HG03196 (cell line): ENCODE measurements at regions not wholly inside any gene's neighbourhood (a gene's known extent, or its start where the extent isn't known, plus 50 kb on each side); places are given as distances from the start of the nearest gene placed in this dataset.

Experiments
- ATAC-seq: cut with Tn5 transposase; IDR thresholded peaks from one replicate; pipeline ENCODE4 v1.9.1; 2021; ENCODE audit not compliant: unreplicated experiment

DNA sequence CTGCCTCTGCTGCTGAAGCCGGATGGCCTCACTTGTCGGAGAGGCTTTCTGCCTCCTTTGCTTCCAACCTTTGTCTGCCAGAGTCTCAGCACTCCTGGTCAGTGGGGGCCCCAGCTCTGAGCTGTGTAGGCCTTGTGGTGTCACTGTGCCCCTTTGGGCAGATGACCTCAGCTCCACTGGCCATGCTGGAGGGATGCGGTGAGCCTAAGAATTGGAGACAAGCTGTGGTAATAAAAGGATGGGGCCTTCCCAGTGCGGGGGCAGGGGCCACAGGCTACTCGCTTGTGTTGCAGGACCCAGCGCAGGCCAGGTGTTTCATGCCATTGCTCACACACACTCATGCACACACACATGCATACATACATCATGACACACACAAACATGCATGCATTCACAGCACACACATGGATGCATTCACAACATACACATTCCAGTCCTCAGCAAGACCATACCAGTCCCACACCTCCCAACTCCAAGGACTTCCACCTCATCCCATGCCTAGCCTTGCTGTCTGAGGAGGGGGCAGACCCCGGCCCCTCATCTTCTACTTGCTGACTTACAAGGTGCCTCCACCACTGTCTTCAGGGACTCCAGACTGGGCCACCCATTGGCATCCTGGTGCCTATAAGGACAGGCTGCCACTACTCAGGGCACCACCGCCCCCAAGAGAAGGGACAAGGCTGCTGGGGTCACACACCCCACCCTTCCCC, 237.7 kb downstream of the SYK start:
- ATAC-seq = no peak

GRCh38 chr9:91039835-91040140, 238.2 kb downstream of the SYK start:
- no peak for ATAC-seq

GRCh38 chr9:91040371-91041215, 239.0 kb downstream of the SYK start:
- no peak for ATAC-seq

GRCh38 chr9:91042024-91042423, 240.4 kb downstream of the SYK start:
- no peak for ATAC-seq

DNA sequence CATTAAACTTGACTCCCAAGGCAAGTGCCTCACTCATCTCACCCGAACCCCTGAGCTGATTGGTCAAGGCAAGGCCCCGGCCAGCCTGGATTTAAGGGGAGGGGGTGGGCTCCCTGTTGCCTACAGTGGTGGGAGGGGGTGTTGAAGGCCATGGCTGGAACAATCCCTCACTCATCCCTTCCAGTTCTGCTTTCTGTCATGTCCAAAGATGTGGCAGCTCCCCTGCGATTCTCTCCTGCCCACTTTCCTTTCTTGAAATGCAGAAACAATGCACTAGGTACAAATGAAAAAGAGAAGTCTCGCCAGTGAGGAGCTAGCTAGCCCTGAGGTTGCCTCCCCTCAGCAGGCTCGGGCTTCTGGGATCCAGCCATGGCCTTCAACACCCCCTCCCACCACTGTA, 240.9 kb downstream of the SYK start:
- no peak for ATAC-seq

- no peak for ATAC-seq
Measured at GRCh38 chr9:91043056-91043810, 241.6 kb downstream of the SYK start.

DNA sequence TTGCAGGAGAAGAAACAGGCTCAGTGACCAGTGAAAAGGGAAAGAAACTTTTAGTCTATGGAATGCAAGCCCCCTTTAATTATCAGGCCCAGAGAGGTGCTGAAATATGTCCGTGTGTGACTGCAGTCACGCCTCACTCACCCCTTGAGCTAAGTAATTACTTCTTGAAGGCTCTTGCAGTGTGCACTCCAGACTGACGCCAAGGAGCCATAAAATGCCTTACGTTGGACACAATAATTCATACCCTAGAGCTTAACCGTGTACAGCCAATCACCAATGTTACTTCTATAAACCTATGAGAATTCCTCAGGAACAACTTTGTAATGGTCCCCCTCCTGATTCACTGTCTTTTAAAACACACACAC, 242.2 kb downstream of the SYK start:
- no peak for ATAC-seq

DNA sequence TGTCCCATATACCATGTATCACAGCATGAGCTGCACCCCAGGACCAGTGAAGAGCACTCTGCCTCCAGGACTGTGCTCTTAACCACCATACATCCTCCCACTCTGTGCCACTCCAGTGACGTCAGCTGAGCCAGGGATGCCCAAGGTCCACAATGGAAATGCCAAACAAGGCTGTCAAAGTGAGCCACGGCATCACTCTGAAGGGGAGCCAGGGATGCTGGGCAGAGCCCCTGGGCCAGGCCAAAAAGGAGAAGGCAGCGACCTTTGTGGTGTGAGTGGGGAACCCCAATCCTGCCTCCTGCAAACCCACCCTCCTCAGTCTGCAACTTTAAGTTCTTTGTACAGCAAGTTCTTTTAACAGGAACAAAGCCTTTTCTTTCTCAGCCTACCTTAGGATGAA, 242.7 kb downstream of the SYK start:
- ATAC-seq = no peak

GRCh38 chr9:91045041-91045440, 243.4 kb downstream of the SYK start:
- ATAC-seq = no peak

DNA sequence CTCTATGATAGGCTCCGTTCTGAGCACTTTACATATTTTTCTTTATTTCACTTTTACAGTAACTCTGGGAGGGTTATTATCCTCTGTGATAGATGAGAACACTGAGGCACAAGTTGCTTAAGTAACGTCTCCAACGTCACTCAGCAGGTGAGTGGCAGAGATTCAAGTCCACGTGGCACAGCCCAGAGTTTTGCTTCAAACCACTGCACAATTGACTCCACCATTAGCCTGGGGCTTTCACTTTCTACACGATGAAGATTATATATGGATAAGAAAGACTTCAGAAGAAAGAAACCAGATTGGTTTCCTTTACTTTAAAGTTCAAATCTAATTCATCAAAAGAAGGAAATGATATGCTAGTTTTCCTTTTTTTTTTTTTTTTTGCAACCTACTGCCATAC, 245.9 kb downstream of the SYK start:
- no peak for ATAC-seq

DNA sequence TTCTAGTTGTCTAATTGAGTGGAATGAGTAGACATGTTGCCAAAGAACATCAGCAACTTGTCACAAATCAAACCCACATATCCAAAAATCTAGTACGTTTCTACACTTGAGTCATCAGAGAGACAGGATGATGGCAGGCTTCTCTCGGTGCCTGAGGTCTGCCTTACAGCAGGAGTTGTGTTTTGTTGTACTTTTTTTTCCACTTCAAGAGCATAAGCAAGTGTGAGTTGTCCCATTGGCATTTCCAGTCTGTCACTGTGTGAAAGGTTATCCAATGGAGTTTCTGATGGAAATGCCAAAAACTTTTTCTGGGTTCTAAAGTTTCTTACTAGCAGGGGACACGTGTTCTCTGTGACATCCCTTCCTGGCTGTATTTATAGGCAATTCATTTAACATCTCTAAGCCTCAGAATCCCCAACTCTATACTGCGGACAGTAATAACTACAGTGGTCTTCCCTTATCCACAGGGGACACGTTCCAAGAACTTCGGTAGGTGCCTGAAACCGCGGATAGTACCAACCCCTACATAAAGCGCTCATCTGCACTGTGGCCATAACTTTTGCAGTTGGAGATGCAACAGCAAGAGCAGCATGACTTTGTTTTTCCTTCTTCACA, 246.5 kb downstream of the SYK start:
- ATAC-seq = no peak

DNA sequence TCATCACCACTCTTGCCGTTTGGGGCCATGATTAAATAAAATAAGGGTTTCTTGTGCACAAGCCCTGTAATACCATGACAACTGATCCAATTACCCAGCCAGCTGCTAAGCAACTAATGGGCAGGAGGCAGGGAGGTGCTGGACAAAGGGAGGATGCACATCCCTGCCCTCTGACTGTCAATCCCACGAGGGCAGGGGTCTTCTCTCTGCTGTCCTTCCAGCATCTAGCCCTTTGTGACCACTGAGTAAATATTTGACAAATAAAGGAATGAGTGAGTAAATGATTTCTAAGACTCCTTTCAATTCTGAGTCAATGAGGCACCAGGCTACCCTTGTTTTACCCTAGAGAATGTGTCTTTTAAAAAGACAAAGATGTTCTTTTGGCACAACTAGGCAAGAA, 247.1 kb downstream of the SYK start:
- ATAC-seq = no peak

- ATAC-seq = no peak
Measured at GRCh38 chr9:91053824-91054223, 252.2 kb downstream of the SYK start.

DNA sequence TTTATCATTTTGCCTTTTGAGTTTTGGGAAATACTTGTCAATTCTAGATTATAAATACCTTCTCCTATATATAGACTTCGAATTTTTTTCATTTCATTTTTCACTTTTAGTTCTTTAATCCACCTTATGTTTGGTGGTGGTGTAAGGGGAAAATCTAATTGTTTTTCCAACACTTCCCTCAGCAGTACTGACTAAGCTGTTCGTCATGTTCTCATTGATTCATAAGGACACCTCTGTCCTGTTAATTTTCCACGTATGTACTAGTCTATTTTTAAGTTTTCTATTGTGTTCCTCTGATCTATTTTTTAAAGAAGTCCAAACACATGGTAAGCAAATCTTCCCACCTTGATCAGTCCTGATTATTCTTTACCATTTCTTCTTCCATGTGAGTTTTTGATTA, 254.2 kb downstream of the SYK start:
- ATAC-seq = no peak

- ATAC-seq = no peak
Measured at GRCh38 chr9:91056486-91056885, 254.9 kb downstream of the SYK start.

GRCh38 chr9:91056917-91057316, 255.3 kb downstream of the SYK start:
- ATAC-seq = no peak

- no peak for ATAC-seq
Measured at GRCh38 chr9:91059713-91060112, 258.1 kb downstream of the SYK start.

- no peak for ATAC-seq
Measured at GRCh38 chr9:91060520-91061343, 259.1 kb downstream of the SYK start.

- no peak for ATAC-seq
Measured at GRCh38 chr9:91061506-91061905, 259.9 kb downstream of the SYK start.

DNA sequence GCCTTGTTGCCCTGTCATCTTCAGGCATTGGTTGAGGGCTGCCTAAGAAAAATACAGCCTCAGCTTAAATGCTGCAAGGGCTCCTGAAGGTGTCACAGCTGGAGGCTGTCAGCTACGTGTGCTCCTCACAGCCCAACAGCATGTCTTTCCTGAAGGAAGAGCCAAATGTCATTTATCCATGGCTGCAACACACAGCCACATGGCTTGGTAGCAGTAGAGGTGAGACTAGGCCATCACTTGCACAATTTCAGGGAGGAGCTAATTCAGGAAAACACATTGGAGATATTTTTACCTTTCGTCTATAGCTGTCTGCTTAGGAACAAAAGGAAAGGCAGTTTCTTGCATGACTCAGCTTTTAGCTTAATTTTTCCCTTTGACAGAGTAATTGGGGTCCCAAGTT, 260.7 kb downstream of the SYK start:
- no peak for ATAC-seq

GRCh38 chr9:91063471-91063870, 261.9 kb downstream of the SYK start:
- ATAC-seq = no peak
